ENCODE measurements at regions not wholly inside any gene's neighbourhood (a gene's known extent, or its start where the extent isn't known, plus 50 kb on each side); places are given as distances from the start of the nearest gene placed in this dataset.

DNA sequence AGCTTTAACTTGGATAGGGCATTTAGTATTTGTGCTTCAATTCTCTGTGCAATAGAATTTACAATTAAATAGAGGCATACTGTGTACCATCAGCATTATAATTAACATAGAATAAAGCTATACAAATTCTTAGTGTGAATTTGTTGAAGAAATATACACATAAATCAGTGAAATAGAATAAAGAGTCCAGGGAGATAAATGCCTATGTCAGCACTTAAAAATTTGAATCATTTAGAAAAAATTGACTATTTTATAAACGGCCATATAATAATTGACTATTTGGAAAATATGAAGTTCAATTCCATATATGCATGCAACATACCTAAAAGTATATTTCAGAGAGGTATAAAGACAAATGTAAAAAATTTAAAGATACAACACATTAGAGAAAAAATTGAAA, 348.7 kb downstream of the NR4A2 start (continued):
- TF ChIP-seq FOXK1 (CRISPR knock-in tag; IDR thresholded peaks at IDR 0.05) (no peak), JAZF1 (CRISPR knock-in tag; IDR thresholded peaks at IDR 0.05) (no peak), NFYB (CRISPR knock-in tag; conservative IDR thresholded peaks at IDR 0.05; ENCODE audit: low read depth) (no peak), ZNF512 (CRISPR knock-in tag; IDR thresholded peaks at IDR 0.05; ENCODE audit: borderline replicate concordance) (no peak), MLX (CRISPR knock-in tag; IDR thresholded peaks at IDR 0.05) (no peak), ERG (CRISPR knock-in tag; IDR thresholded peaks at IDR 0.05) (no peak)
- TF ChIP-seq, protein P1, sequence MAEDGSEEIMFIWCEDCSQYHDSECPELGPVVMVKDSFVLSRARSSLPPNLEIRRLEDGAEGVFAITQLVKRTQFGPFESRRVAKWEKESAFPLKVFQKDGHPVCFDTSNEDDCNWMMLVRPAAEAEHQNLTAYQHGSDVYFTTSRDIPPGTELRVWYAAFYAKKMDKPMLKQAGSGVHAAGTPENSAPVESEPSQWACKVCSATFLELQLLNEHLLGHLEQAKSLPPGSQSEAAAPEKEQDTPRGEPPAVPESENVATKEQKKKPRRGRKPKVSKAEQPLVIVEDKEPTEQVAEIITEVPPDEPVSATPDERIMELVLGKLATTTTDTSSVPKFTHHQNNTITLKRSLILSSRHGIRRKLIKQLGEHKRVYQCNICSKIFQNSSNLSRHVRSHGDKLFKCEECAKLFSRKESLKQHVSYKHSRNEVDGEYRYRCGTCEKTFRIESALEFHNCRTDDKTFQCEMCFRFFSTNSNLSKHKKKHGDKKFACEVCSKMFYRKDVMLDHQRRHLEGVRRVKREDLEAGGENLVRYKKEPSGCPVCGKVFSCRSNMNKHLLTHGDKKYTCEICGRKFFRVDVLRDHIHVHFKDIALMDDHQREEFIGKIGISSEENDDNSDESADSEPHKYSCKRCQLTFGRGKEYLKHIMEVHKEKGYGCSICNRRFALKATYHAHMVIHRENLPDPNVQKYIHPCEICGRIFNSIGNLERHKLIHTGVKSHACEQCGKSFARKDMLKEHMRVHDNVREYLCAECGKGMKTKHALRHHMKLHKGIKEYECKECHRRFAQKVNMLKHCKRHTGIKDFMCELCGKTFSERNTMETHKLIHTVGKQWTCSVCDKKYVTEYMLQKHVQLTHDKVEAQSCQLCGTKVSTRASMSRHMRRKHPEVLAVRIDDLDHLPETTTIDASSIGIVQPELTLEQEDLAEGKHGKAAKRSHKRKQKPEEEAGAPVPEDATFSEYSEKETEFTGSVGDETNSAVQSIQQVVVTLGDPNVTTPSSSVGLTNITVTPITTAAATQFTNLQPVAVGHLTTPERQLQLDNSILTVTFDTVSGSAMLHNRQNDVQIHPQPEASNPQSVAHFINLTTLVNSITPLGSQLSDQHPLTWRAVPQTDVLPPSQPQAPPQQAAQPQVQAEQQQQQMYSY (CRISPR knock-in tag; IDR thresholded peaks at IDR 0.05) = no peak
- TF ChIP-seq, protein P2, sequence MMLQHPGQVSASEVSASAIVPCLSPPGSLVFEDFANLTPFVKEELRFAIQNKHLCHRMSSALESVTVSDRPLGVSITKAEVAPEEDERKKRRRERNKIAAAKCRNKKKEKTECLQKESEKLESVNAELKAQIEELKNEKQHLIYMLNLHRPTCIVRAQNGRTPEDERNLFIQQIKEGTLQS (CRISPR knock-in tag; conservative IDR thresholded peaks at IDR 0.05) = no peak

- DNase-seq (ENCODE audit: low spot score) (no peak), ATAC-seq (no peak)
- CTCF ChIA-PET = no interaction called here
- Mint-ChIP-seq H3K27me3 (ENCODE audit: low read depth) (no peaks in the 10 kb centered on the region), H3K4me3 (no peak overlapping the region), H3K27ac (no peak overlapping the region), H3K36me3 (no peaks in the 10 kb centered on the region), H3K9me3 (no peaks in the 10 kb centered on the region), H3K4me1 (peaks cover 11% of the 10 kb centered on the region)
- POLR2A ChIA-PET = no interaction called here
- no peak for TF ChIP-seq GRHL2 (CRISPR knock-in tag; IDR thresholded peaks at IDR 0.05; ENCODE audit: insufficient replicate concordance, severe bottlenecking)
- no peak for TF ChIP-seq ZNF263 (CRISPR knock-in tag; IDR thresholded peaks at IDR 0.05; ENCODE audit: low read depth)
- no peak for TF ChIP-seq ERG (CRISPR knock-in tag; IDR thresholded peaks at IDR 0.05)
- TF ChIP-seq IRF1 (CRISPR knock-in tag; IDR thresholded peaks at IDR 0.05) = no peak
- no peak for TF ChIP-seq USF2 (CRISPR knock-in tag; IDR thresholded peaks at IDR 0.05)
- TF ChIP-seq ZNF425 (CRISPR knock-in tag; conservative IDR thresholded peaks at IDR 0.05) = no peak
- no peak for TF ChIP-seq ATF6 (CRISPR knock-in tag; IDR thresholded peaks at IDR 0.05)
- no peak for TF ChIP-seq STAT6 (CRISPR knock-in tag; conservative IDR thresholded peaks at IDR 0.05; ENCODE audit: low read depth)
- TF ChIP-seq SOX15 (CRISPR knock-in tag; IDR thresholded peaks at IDR 0.05) = no peak
- TF ChIP-seq FOXK1 (CRISPR knock-in tag; IDR thresholded peaks at IDR 0.05) = no peak
- no peak for TF ChIP-seq OVOL2 (CRISPR knock-in tag; IDR thresholded peaks at IDR 0.05; ENCODE audit: borderline replicate concordance)
Observed at GRCh38 chr2:155982135-155982534, 350.4 kb downstream of the NR4A2 start.
